A673 (cell line): ENCODE measurements at regions not wholly inside any gene's neighbourhood (a gene's known extent, or its start where the extent isn't known, plus 50 kb on each side); places are given as distances from the start of the nearest gene placed in this dataset.

Source experiments
- BruUV-seq: library from RNA; stranded (reverse); fragments of 400-500 nt; replicated peaks from 2 replicates; lab custom pipeline; 2021; lab: Mats Ljungman, UMichigan
- CTCF ChIA-PET: fragments of 300-600 bp; sonication (Branson Sonifier 250); formaldehyde crosslinking; loops from one replicate; lab custom pipeline; 2022; ENCODE audit warnings: antibody characterized with exemption; lab: Charles Lee
- POLR2A ChIA-PET: fragments of 300-600 bp; sonication (Branson Sonifier 250); formaldehyde crosslinking; loops from one replicate; lab custom pipeline; 2022; ENCODE audit warnings: antibody characterized with exemption; ENCODE audit not compliant: low non-redundant PET; lab: Charles Lee
- DNase-seq: peaks from one replicate; pipeline ENCODE4 v3.0.0-alpha.2; 2015; ENCODE audit warnings: low spot score
- H3K27ac ChIP-seq: fragments of 200-600 bp; sonication (generic); 2 replicates; pipeline ENCODE4 v1.5.1; 2016; ENCODE audit warnings: mixed run types, low read depth, mild to moderate bottlenecking, mixed read lengths, antibody characterized with exemption, low read length; ENCODE audit not compliant: poor library complexity, severe bottlenecking
- H3K27me3 ChIP-seq: fragments of 200-600 bp; sonication (generic); replicated peaks from 2 replicates; pipeline ENCODE4 v1.6.1; 2017; ENCODE audit warnings: mixed run types, low read depth, mild to moderate bottlenecking, mixed read lengths, antibody characterized with exemption, low read length; ENCODE audit not compliant: insufficient read depth, poor library complexity
- H3K36me3 ChIP-seq: fragments of 200-600 bp; sonication (generic); 2 replicates; pipeline ENCODE4 v1.6.1; 2016; ENCODE audit warnings: mixed run types, mild to moderate bottlenecking, mixed read lengths, antibody characterized with exemption, low read length; ENCODE audit not compliant: insufficient read depth, poor library complexity, severe bottlenecking
- H3K4me1 ChIP-seq: fragments of 200-600 bp; sonication (generic); 2 replicates; pipeline ENCODE4 v1.6.1; 2017; ENCODE audit warnings: mixed run types, mild to moderate bottlenecking, mixed read lengths, antibody characterized with exemption, low read length; ENCODE audit not compliant: insufficient read depth, poor library complexity, severe bottlenecking
- H3K4me3 ChIP-seq: fragments of 200-600 bp; sonication (generic); 2 replicates; pipeline ENCODE4 v1.5.1; 2016; ENCODE audit warnings: low read depth, mixed run types, mild to moderate bottlenecking, mixed read lengths, low read length; ENCODE audit not compliant: poor library complexity, severe bottlenecking
- H3K9me3 ChIP-seq: fragments of 200-600 bp; sonication (generic); 2 replicates; pipeline ENCODE4 v1.6.1; 2016; ENCODE audit warnings: mixed run types, low read depth, mild to moderate bottlenecking, mixed read lengths, antibody characterized with exemption, low read length; ENCODE audit not compliant: poor library complexity, severe bottlenecking
- CTCF ChIP-seq: fragments of 300-800, 200-600 bp; sonication (generic); conservative IDR thresholded peaks from 2 replicates; pipeline ENCODE4 v1.5.1; 2017; ENCODE audit warnings: low read depth, mild to moderate bottlenecking, antibody characterized with exemption, low read length, moderate library complexity, mixed read lengths
- EZH2 ChIP-seq: fragments of 200-600 bp; sonication (generic); IDR thresholded peaks from 2 replicates; pipeline ENCODE4 v1.6.1; 2017; ENCODE audit warnings: borderline replicate concordance, low read depth, mild to moderate bottlenecking, mixed read lengths, antibody characterized with exemption, low read length; ENCODE audit not compliant: poor library complexity, severe bottlenecking
- intact Hi-C: fragments of 100-400 bp; cut with micrococcal nuclease; formaldehyde crosslinking; loops from one replicate; pipeline ENCODE4 v1.10.0; 2022; ENCODE audit not compliant: unreplicated experiment

GRCh38 chr12:126084480-126084879 lies 1019.2 kb downstream of the AACS start:
- Histone ChIP-seq H3K4me1 (no peaks in the 10 kb centered on the region), H3K27ac (no peak overlapping the region), H3K27me3 (no peaks in the 10 kb centered on the region), H3K36me3 (no peaks in the 10 kb centered on the region), H3K9me3 (no peaks in the 10 kb centered on the region), H3K4me3 (no peak overlapping the region)
- DNase-seq = no peak
- ChIA-PET CTCF (no interaction called here), POLR2A (no interaction called here)
- no peak for TF ChIP-seq CTCF
- no peak for TF ChIP-seq EZH2
- BruUV-seq = no TSS peak
- intact Hi-C loops = no loop called here

- no peak for DNase-seq
- intact Hi-C loops = no loop called here
- Histone ChIP-seq H3K27ac (no peak overlapping the region), H3K27me3 (no peaks in the 10 kb centered on the region), H3K9me3 (no peaks in the 10 kb centered on the region), H3K4me1 (no peaks in the 10 kb centered on the region), H3K4me3 (no peak overlapping the region), H3K36me3 (no peaks in the 10 kb centered on the region)
- TF ChIP-seq CTCF (no peak), EZH2 (no peak)
- no TSS peak for BruUV-seq
- ChIA-PET POLR2A (no interaction called here), CTCF (no interaction called here)
These were observed 1021.0 kb downstream of the AACS start for GRCh38 chr12:126086242-126086641.

- no peaks in the 10 kb centered on the region for H3K4me1 ChIP-seq
- DNase-seq = no peak
- BruUV-seq = no TSS peak
- POLR2A ChIA-PET = no interaction called here
- H3K27ac ChIP-seq = no peak overlapping the region
- intact Hi-C loops = no loop called here
- TF ChIP-seq CTCF (no peak), EZH2 (no peak)
- H3K27me3 ChIP-seq = no peaks in the 10 kb centered on the region
- H3K9me3 ChIP-seq = no peaks in the 10 kb centered on the region
- no peaks in the 10 kb centered on the region for H3K36me3 ChIP-seq
- CTCF ChIA-PET = no interaction called here
- H3K4me3 ChIP-seq = no peak overlapping the region
These were observed 1022.5 kb downstream of the AACS start for GRCh38 chr12:126087692-126088091.
